HUES6 (cell line): ENCODE measurements at regions not wholly inside any gene's neighbourhood (a gene's known extent, or its start where the extent isn't known, plus 50 kb on each side); places are given as distances from the start of the nearest gene placed in this dataset.
A peak's percentile ranks its signal among the peaks of the same experiment; 100 is the strongest.

Experiments
- H3K27ac ChIP-seq: 2 replicates; pipeline ENCODE4 v1.7.0; 2013; ENCODE audit warnings: low read depth, mild to moderate bottlenecking, low read length, inconsistent platforms
- H3K27me3 ChIP-seq: 2 replicates; pipeline ENCODE4 v1.6.1; 2013; ENCODE audit warnings: low read length; ENCODE audit not compliant: control insufficient read depth, insufficient read depth
- H3K36me3 ChIP-seq: 2 replicates; pipeline ENCODE4 v1.6.1; 2013; ENCODE audit warnings: low read length; ENCODE audit not compliant: control insufficient read depth, insufficient read depth
- H3K4me1 ChIP-seq: 2 replicates; pipeline ENCODE4 v1.6.1; 2013; ENCODE audit warnings: low read length; ENCODE audit not compliant: control insufficient read depth, insufficient read depth
- H3K4me3 ChIP-seq: 2 replicates; pipeline ENCODE4 v1.5.1; 2013; ENCODE audit warnings: low read depth, low read length
- H3K9ac ChIP-seq: one replicate; pipeline ENCODE4 v1.6.1; 2013; ENCODE audit warnings: mild to moderate bottlenecking, low read length
- H3K9me3 ChIP-seq: 2 replicates; pipeline ENCODE4 v1.6.1; 2013; ENCODE audit warnings: low read depth, low read length; ENCODE audit not compliant: control insufficient read depth, insufficient read depth

DNA sequence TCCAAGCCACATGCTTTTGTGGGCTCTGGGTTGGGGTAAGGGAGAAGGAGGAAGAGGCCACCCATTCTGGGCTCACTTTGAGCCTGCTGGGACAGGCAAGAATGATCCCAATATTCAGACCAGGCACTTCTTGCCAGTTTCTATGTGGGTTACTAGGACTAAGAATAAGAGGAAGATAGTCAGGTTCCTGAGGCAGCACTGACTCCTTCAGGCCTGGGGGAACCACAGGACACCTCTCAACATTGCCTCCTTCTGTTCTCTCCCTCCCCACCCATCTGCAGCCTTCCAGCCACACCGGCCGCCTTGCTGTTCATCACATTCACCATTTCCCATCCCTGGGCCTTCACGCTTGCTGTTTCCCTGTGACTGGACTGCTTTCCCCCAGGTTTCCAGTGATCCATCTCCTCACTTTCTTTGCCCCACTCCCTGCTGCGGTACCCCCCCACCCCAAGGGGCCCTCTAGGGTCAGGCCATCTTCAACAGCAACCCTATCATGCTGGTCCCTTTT lies 69.2 kb upstream of the SIRPA start:
- Histone ChIP-seq H3K9ac (no peak overlapping the region), H3K27ac (no peak overlapping the region), H3K9me3 (no peaks in the 10 kb centered on the region; the same call in 1 of the 2 replicates), H3K36me3 (no peaks in the 10 kb centered on the region), H3K27me3 (no peaks in the 10 kb centered on the region), H3K4me3 (no peak overlapping the region), H3K4me1 (peaks cover 10% of the 10 kb centered on the region)

DNA sequence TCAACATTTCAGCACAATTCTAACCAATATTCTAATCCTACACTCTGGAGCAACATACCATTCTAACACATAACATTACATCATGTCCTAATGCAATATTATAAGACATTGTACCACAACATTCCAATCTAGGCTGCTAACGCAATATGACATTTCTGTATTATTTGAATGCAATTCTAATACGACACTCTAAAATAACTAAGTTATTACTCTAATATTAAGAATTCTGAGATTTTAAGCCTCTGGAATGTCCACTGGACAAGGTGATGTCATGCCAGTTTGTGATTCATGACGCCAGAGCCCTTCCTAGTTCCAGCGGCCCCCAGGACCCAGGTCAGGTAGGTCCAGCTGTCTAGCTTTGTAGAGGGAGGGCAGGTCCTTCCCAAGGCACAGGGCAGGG lies 69.7 kb upstream of the SIRPA start:
- Histone ChIP-seq H3K9ac (no peak overlapping the region), H3K27ac (no peak overlapping the region), H3K4me3 (no peak overlapping the region), H3K27me3 (no peaks in the 10 kb centered on the region), H3K4me1 (peaks cover 10% of the 10 kb centered on the region), H3K36me3 (no peaks in the 10 kb centered on the region), H3K9me3 (no peaks in the 10 kb centered on the region; the same call in 1 of the 2 replicates)

- Histone ChIP-seq H3K9me3 (no peaks in the 10 kb centered on the region; the same call in 1 of the 2 replicates), H3K27ac (no peak overlapping the region), H3K27me3 (no peaks in the 10 kb centered on the region), H3K9ac (no peak overlapping the region), H3K4me1 (peaks cover 12% of the 10 kb centered on the region), H3K36me3 (no peaks in the 10 kb centered on the region), H3K4me3 (no peak overlapping the region)
These were observed 70.4 kb upstream of the SIRPA start for GRCh38 chr20:1824834-1825233.

DNA sequence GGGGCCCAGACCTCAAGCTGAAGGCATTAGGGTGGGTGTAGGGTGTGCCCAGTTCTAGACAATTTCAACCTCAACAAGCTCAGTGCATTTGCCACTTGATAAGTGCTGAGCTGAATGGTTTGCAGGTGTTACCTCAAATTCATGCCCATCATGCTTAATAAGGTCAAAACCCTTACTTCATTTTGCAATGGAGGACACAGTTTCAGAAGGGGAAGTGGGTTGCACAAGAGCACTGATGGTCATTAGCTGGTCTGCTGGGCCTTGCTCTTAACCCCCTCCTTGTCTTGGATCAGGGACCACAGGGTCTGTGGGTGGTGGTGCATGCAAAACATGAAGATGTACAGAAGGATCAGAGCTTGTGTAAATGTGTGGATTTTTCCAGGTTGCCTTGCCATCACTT lies 71.0 kb upstream of the SIRPA start:
- Histone ChIP-seq H3K36me3 (no peaks in the 10 kb centered on the region), H3K9ac (no peak overlapping the region), H3K4me3 (no peak overlapping the region), H3K27ac (no peak overlapping the region), H3K9me3 (no peaks in the 10 kb centered on the region; the same call in 1 of the 2 replicates), H3K27me3 (no peaks in the 10 kb centered on the region), H3K4me1 (peaks cover 18% of the 10 kb centered on the region)

DNA sequence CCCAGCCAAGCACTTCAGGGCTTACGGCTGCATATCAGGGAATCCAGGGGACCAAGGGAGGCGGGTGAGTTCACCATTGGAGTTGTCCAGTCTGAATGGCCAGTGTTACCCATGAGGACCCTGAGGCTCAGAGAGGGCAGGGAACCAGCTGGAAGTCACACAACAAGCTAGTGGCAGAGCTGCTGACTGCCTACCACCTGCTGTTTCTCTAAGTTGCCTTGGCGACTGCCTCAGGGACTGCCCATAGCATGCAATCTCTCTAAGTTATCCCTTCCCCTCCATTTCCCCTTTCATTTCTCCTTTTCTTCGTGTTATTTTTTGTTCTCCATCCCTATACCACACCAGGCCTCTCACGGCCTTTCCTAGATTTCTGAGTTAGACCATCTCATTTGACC lies 71.8 kb upstream of the SIRPA start:
- no peaks in the 10 kb centered on the region; the same call in 1 of the 2 replicates for H3K9me3 ChIP-seq

GRCh38 chr20:1822564-1823449 lies 72.4 kb upstream of the SIRPA start:
- Histone ChIP-seq H3K27ac (no peak overlapping the region), H3K4me1 (peaks cover 28% of the 10 kb centered on the region), H3K9me3 (no peaks in the 10 kb centered on the region; the same call in 1 of the 2 replicates), H3K9ac (no peak overlapping the region), H3K27me3 (peaks cover 5% of the 10 kb centered on the region; the same call in 1 of the 2 replicates), H3K36me3 (no peaks in the 10 kb centered on the region), H3K4me3 (no peak overlapping the region)

More for the DNA sequence above, 71.8 kb upstream of the SIRPA start:
- Histone ChIP-seq H3K4me3 (no peak overlapping the region), H3K36me3 (no peaks in the 10 kb centered on the region), H3K27ac (no peak overlapping the region), H3K27me3 (peaks cover 3% of the 10 kb centered on the region; the same call in 1 of the 2 replicates), H3K4me1 (peaks cover 26% of the 10 kb centered on the region), H3K9ac (no peak overlapping the region)

- no peak overlapping the region for H3K4me3 ChIP-seq
- H3K9ac ChIP-seq, result no peak overlapping the region
- H3K27ac ChIP-seq, result no peak overlapping the region
These were observed 74.8 kb upstream of the SIRPA start for GRCh38 chr20:1820138-1821079.

GRCh38 chr20:1819311-1820137 lies 75.7 kb upstream of the SIRPA start:
- H3K27ac ChIP-seq, result no peak overlapping the region
- H3K4me3 ChIP-seq, result no peak overlapping the region
- peaks cover 40% of the 10 kb centered on the region for H3K4me1 ChIP-seq
- H3K9me3 ChIP-seq, result no peaks in the 10 kb centered on the region; the same call in 1 of the 2 replicates
- H3K9ac ChIP-seq, result no peak overlapping the region
- H3K27me3 ChIP-seq, result peaks cover 5% of the 10 kb centered on the region; the same call in 1 of the 2 replicates
- no peaks in the 10 kb centered on the region for H3K36me3 ChIP-seq

More at GRCh38 chr20:1820138-1821079, 74.8 kb upstream of the SIRPA start:
- Histone ChIP-seq H3K9me3 (no peaks in the 10 kb centered on the region; the same call in 1 of the 2 replicates), H3K27me3 (peaks cover 5% of the 10 kb centered on the region; the same call in 1 of the 2 replicates), H3K36me3 (no peaks in the 10 kb centered on the region), H3K4me1 (peaks cover 42% of the 10 kb centered on the region)

- Histone ChIP-seq H3K9ac (peak overlapping the region; percentile 38), H3K27ac (no peak overlapping the region), H3K4me1 (peaks cover 40% of the 10 kb centered on the region), H3K9me3 (no peaks in the 10 kb centered on the region; the same call in 1 of the 2 replicates), H3K36me3 (no peaks in the 10 kb centered on the region), H3K27me3 (peaks cover 5% of the 10 kb centered on the region; the same call in 1 of the 2 replicates), H3K4me3 (peak overlapping the region; percentile 20; the same call in 1 of the 2 replicates)
These were observed 76.3 kb upstream of the SIRPA start for GRCh38 chr20:1818895-1819294.
